ENCODE measurements at regions not wholly inside any gene's neighbourhood (a gene's known extent, or its start where the extent isn't known, plus 50 kb on each side); places are given as distances from the start of the nearest gene placed in this dataset.
"Not testable (repeated sequence)": the region's sequence is repeated elsewhere in the genome, so short reads cannot be mapped to it uniquely, and the experiment has no call there.

DNA sequence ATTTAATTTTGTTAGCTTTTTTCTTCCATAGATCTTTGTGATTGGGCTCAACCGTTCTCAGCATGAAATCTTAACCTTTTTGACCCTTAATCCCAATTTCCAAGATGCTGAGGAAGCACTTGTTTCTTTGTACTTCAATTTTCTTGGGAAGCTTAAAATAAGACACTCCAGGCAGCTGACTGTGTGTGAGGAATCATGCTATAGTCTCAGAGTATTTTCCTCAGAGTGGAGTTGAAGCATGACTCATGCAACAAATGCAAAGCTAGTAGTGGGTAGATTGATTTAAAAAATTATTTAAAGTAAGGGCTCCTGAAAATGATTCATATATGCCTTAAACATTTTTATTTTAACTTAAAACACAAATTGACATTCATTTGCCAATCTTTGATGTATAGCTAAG, 168.7 kb downstream of the BTBD3 start:
- no peaks in the 10 kb centered on the region for H3K9me3 ChIP-seq
- TF ChIP-seq, protein P1, sequence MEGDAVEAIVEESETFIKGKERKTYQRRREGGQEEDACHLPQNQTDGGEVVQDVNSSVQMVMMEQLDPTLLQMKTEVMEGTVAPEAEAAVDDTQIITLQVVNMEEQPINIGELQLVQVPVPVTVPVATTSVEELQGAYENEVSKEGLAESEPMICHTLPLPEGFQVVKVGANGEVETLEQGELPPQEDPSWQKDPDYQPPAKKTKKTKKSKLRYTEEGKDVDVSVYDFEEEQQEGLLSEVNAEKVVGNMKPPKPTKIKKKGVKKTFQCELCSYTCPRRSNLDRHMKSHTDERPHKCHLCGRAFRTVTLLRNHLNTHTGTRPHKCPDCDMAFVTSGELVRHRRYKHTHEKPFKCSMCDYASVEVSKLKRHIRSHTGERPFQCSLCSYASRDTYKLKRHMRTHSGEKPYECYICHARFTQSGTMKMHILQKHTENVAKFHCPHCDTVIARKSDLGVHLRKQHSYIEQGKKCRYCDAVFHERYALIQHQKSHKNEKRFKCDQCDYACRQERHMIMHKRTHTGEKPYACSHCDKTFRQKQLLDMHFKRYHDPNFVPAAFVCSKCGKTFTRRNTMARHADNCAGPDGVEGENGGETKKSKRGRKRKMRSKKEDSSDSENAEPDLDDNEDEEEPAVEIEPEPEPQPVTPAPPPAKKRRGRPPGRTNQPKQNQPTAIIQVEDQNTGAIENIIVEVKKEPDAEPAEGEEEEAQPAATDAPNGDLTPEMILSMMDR (IDR thresholded peaks at IDR 0.05) = no peak
- ATAC-seq = no peak
- H3K4me1 ChIP-seq = no peaks in the 10 kb centered on the region
- no peak overlapping the region for H3K27ac ChIP-seq
- H3K27me3 ChIP-seq = no peaks in the 10 kb centered on the region
- H3K36me3 ChIP-seq = no peaks in the 10 kb centered on the region
- DNase-seq = no peak
- H3K4me3 ChIP-seq = no peak overlapping the region
- intact Hi-C loops (cut with DNase I) = no loop called here

DNA sequence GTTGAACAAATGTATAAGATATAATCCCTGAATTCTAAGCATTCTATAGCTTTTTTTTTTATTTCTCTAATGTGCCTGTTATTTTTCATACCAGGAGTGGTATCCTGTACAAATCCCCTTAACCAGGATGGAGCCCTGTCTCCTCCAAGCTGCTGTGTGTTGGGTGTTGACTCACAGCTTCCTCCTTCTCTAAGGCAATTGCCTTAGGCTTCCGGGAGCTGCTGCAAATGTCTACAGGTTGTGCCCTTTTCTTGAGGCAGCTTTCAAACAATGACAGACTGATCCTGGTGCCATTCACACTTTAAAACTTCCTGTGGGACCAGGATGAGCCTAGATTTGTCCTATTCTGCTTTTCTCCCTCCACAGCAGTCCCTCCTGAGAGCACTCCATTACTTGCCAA, 173.2 kb downstream of the BTBD3 start:
- ATAC-seq (no peak), DNase-seq (no peak)
- H3K4me3 ChIP-seq = no peak overlapping the region
- no peaks in the 10 kb centered on the region for H3K27me3 ChIP-seq
- intact Hi-C loops (cut with DNase I) = no loop called here
- no peaks in the 10 kb centered on the region for H3K9me3 ChIP-seq
- no peak overlapping the region for H3K27ac ChIP-seq
- H3K4me1 ChIP-seq = no peaks in the 10 kb centered on the region
- TF ChIP-seq, protein P1 (IDR thresholded peaks at IDR 0.05) = no peak
- H3K36me3 ChIP-seq = no peaks in the 10 kb centered on the region

DNA sequence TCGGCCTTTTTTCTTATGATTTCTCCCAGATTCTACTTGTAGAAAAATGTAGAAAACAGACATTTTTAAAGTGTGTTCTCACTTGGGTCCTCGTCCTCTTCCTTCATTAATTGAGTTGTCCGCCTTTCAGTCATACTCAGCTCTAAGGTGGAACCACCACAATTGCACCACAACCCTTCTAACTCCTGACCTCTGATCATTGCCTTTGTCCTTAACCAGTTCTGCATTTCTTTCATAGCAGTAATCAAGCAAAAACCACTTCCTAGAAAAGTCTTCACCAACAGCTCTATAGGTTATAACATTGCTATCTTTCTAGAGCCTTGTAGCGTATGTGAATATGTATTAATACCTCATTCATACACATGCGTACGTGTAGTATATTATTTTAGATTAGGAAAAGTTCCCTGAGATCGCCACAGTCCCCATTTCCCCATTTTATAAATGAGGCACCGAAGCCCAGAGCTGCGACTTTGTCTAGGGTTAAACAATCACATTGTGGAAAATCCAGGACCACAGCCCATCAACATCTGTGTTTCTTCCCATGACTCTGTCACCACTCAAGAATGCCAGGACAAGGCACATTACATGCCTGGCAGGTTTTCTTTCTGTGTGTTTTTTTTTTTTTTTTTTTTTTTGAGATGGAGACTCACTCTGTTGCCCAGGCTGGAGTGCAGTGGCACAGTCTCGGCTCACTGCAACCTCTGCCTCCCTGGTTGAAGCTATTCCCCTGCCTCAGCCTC, 175.5 kb downstream of the BTBD3 start:
- peak; percentile 58 for ATAC-seq
- Histone ChIP-seq H3K4me3 (no peak overlapping the region), H3K4me1 (no peaks in the 10 kb centered on the region), H3K36me3 (no peaks in the 10 kb centered on the region), H3K27ac (no peak overlapping the region), H3K27me3 (no peaks in the 10 kb centered on the region), H3K9me3 (no peaks in the 10 kb centered on the region)
- no peak for DNase-seq
- intact Hi-C loops (cut with DNase I) = no loop called here
- TF ChIP-seq, protein P1 (IDR thresholded peaks at IDR 0.05) = no peak

DNA sequence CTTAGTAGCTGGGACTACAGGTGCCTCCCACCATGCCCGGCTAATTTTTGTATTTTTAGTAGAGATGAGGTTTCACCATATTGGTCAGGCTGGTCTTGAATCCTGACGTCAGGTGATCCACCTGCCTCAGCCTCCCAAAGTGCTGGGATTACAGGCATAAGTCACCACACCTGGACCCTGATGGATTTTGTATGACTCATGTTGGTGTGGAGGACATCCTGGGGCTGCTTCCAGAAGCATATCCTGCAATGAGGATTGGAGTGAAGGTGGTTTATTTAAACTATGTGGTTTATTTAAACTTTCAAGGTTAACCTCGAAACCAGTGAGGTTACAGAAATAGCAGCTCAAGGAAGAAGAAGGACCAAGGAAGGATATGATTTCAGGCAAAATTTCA, 176.1 kb downstream of the BTBD3 start:
- H3K27me3 ChIP-seq; H3K27ac ChIP-seq; intact Hi-C loops (cut with DNase I); H3K4me3 ChIP-seq; H3K9me3 ChIP-seq; DNase-seq; H3K4me1 ChIP-seq; ATAC-seq; H3K36me3 ChIP-seq: not testable (repeated sequence)

DNA sequence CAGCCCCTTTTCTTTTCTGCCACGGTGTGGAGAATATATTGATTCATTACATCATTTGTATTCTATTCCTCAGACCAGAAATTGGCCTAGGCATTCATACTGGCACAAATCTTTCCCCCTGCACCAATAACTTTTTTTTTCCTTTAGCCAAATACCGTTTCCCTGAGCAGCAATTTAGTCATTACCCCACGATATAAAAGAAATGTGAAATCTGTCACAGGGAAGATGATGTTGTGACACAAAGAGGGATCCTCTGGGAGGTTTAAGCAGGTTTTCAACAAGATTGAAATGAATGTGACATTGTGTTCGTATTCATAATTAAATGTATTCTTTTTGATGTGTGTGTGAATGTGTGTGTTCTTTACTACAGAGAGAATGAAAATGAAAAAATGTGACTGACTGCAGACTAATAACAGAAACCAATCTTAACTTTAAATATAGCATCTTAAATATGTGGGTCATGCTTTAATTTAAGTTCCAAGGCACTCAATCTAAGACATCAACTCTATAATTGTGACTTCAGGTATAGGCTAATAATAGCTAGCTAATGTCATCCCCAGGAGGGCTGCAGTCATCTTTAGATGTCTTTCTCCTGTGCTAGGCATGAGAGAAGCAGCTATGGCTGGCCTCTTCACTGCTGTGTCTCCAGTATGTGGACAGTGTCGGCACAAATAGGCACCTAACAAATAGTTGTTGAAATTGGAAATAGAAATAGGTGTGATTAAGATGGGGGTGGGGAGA, 177.7 kb downstream of the BTBD3 start:
- no peak overlapping the region for H3K27ac ChIP-seq
- intact Hi-C loops (cut with DNase I) = no loop called here
- H3K9me3 ChIP-seq = no peaks in the 10 kb centered on the region
- no peak overlapping the region for H3K4me3 ChIP-seq
- TF ChIP-seq, protein P1 (IDR thresholded peaks at IDR 0.05) = no peak
- ATAC-seq (no peak), DNase-seq (no peak)
- no peaks in the 10 kb centered on the region for H3K4me1 ChIP-seq
- no peaks in the 10 kb centered on the region for H3K36me3 ChIP-seq
- H3K27me3 ChIP-seq = no peaks in the 10 kb centered on the region

DNA sequence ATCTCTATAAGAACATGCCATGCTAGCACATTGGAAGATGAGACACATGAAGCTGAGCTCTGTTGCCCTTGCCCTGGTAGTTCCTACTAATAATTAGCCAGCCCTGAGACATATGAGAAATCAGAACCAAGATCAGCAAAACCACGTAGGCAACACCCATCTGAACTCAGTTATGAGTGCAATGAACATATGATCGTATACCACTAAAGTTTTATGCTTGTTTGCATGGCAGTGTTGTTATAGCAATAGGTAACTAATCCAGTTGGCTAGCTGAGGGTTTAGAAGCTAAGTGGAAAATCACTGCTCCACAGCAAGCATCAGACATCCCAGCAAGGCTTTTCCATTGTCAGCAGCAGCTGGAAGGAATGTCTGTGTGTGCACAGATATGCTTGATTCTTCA, 180.7 kb downstream of the BTBD3 start:
- H3K9me3 ChIP-seq = no peaks in the 10 kb centered on the region
- TF ChIP-seq, protein P1 (IDR thresholded peaks at IDR 0.05) = no peak
- intact Hi-C loops (cut with DNase I) = no loop called here
- no peaks in the 10 kb centered on the region for H3K4me1 ChIP-seq
- ATAC-seq (no peak), DNase-seq (no peak)
- no peaks in the 10 kb centered on the region for H3K27me3 ChIP-seq
- no peak overlapping the region for H3K4me3 ChIP-seq
- no peaks in the 10 kb centered on the region for H3K36me3 ChIP-seq
- no peak overlapping the region for H3K27ac ChIP-seq
